Hematopoietic multipotent progenitor cell treated with erythropoietin and hydrocortisone succinate and interleukin-3 and kit ligand, for 17 days (in vitro differentiated cells): ENCODE measurements at regions not wholly inside any gene's neighbourhood (a gene's known extent, or its start where the extent isn't known, plus 50 kb on each side); places are given as distances from the start of the nearest gene placed in this dataset.

Experiments used
- DNase-seq: peaks from one replicate; pipeline ENCODE4 v3.0.0-alpha.2; 2015; ENCODE audit warnings: low spot score

DNA sequence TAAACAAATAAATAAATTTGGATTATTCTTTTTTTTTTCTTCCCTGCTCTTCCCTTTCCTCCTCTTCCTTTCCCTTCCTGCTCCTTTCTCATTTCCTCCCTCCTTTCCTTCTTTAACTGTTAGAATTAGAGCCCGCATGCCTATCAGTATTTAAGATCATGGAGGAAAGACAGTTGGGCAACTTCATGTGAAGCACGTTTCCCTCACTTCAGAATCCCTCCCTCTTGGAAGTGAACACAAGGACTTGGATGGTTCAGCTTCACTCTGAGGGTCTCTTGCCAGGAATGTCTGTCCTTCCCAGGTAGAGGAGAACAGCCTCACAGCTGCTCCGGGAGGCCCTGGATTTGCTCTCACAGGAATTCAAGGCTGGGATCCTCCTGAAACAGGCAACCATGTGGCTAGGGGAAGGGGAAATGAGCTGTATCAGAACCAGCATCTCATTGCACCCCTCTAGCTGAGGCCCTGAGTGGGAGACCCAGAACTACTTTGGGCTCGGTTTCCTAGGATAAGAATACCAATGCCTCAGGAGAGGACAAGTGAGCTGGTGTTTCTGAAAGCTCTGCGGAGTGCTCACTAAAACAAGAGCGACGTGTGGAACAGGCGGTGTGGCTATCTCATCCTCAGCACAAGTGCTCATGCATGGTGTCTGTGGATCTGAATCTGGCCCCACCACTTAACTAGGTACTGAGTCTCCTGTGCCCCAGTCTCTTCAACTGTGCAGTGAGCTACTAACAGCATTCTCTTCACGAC, 230.5 kb downstream of the MYCN start:
- DNase-seq, result no peak

DNA sequence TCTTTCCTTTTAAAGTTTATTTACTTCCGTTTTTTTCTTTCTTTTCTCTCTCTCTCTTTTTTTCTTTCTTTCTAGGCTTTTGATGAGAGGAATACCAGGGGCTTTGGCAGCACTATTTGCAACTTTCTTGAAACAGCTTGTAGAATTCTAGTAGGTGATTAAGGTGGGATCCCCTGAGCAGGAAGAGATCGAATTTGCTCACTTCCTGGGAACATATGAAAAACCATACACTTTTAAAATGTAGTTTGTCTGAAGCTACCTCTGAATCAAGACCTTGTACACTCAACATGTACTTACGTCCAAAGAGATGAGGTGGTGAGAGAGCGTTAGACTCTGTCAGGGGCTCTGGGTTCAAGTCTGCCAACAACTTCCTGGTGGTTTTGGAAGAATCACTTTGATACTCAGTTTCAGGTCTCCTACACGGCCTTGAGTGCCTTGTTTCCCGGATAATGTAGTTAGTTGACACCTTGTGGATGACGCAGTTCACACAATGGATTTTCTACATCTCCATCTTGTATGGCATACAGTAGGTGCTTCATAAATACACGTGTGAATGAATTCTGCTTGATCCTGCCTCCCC, 229.1 kb downstream of the MYCN start:
- no peak for DNase-seq

DNA sequence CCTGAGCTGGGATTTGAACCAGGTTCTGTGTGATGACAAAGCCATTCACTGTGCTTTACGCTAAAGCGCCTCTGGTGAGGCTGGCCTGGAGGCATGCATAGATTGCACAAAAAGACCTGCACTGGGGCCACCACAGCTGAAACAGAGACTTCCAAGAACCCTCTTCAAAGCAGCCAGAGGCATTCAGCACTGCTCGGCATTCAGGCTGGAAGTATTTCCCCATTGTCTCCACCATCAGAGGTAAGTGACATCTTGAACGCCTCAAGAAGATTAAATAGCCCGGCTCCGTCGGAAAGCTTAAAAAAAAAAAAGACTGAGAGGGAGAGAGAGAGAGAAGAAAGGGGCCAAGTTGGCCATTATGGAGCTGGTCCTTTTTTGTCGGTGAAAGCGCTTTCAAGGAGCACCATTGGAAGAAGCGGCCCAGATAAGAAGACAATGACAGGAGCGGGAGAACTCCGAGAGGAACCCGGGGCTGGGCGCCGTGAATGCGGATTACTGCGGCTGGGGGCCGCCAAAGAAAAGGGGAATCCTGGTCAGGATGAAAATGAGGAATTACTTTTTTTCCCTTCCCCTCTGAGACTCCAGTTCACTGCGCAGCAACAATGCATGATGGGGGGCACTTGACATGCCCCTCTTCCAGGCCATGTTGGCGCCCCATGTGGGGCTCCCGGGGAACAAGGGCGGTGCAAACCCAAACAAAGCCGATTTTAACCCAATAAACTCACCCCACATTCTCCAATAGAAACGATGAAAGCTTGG, 228.3 kb downstream of the MYCN start:
- no peak for DNase-seq

DNA sequence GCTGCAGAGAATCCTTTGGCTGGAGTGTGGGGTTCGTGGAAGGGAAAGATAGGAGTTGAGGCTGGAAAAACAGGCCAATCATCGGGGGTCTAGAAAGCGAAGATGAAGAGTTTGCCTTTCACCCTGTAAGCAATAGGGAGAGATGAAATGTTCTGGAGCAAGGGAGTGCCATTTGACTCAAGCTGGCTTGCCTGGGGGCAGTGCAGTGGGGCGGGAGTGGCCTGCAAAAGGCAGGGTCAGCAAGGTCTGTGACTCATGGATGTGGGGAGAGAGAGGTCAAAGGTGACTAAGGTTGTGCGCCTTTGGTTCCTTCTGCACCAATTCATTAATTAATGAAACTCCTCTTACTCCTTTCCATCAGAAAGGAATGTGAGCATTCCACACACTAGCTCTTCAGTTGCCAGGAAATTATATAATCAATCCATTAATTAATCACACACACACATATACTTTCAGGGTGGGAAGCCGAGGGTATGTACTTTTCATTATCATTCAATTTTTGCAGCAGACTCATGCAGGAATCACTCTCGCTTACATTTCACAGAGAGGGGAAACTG, 227.6 kb downstream of the MYCN start:
- no peak for DNase-seq

- no peak for DNase-seq
Observed at GRCh38 chr2:16167451-16167861, 227.1 kb downstream of the MYCN start.

- no peak for DNase-seq
Observed at GRCh38 chr2:16166327-16166981, 226.1 kb downstream of the MYCN start.

- no peak for DNase-seq
Observed at GRCh38 chr2:16165518-16166326, 225.4 kb downstream of the MYCN start.

DNA sequence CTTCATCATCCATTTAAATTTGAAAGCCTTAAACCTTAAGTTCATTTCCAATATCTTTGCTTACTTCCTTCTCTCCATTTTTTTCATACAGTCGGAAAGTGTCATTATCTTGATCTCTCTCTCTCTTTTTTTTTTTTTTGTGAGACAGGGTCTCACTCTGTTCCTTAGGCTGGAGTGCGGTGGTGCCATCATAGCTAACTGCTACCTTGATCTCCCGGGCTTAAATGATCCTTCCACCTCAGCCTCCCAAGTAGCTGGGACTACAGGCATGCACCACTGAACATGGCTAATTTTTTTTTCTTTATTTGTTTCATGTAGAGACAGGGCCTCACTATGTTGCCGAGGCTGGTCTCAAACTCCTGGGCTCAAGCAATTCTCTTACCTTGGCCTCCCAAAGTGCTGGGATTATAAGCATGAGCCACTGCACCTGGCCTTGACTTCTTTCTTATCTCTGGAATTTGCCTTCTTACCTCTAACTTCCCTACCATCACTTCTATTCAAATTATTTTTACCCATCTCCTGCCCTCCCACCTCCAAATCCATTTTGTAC, 222.2 kb downstream of the MYCN start:
- DNase-seq, result no peak

DNA sequence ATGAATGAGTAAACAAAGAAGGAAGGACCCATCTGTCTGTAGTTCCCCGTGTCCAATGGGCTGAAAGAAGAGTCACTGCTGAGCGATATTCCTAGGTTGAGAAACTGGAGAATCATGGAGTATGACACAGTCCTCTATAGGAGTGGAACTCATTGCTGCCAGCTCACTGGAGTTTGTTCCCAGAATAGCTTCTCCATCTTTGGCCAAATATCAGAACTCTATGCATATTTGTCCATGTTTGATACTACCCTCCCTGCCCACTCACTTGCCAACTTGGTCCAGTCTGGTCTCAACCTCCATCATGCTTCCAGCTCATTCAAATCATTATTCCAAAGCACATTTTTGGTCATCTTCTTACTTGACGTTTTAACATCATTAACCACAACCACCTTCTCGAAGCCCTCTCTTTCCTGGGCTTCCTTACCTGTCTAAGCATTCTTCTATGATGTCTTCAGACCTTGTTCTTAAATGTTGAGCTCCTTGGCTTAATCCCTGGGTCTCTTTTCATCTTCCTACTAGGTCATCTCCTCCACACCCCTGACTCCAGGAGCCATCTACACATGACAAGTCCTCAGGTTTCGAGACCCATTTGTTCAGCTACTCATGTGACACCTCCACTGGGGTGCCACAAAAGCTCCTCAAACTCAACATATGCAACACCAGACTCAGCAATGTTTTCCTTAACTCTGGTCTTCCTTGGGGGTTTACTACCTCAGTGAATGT, 221.6 kb downstream of the MYCN start:
- no peak for DNase-seq

DNA sequence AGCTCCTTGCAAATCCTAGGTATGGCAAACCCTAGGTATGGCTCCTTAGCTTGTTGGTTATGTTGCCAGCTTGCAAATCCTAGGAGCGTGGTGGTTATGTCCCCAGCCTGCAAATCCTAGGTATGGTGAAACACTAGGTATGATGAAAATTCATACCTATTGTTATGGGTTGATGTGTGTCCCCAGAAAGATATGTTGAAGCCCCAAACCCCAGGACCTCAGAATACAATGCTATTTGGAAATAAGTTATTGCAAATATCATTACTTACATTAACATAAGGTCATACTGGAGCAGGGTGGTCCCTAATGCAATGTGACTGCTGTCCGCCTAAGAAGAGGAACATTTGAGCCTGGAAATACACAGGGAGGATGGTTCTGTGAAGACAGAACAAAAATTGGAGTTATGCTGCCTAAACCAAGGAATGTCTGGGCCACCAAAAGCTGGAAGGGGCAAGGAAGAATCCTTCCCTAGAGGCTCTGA, 220.8 kb downstream of the MYCN start:
- no peak for DNase-seq

GRCh38 chr2:16160281-16161084, 220.1 kb downstream of the MYCN start:
- no peak for DNase-seq

- DNase-seq, result no peak
Observed at GRCh38 chr2:16156411-16156810, 216.1 kb downstream of the MYCN start.

DNA sequence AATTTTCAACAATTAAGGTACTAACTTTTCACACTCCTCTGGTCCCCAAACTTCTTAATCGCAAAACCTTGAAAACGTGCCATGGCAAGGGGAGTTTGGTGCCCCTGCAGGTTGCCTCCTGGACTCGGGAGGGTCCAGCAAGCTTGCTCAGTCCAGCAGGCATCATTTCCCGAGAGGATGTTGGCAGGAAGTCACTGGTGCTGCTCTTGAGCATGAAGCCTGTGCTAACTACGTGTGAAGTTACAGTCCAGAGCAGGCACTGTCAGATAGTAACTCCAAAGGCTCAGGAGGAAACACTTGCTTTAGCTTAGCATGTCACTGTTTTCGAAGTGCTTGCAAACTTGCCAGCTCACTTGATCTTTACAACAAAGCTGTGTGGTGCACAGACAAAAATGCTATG, 215.4 kb downstream of the MYCN start:
- no peak for DNase-seq

GRCh38 chr2:16155366-16155765, 215.0 kb downstream of the MYCN start:
- DNase-seq, result no peak

- DNase-seq, result no peak
Observed at GRCh38 chr2:16154501-16155280, 214.3 kb downstream of the MYCN start.

DNA sequence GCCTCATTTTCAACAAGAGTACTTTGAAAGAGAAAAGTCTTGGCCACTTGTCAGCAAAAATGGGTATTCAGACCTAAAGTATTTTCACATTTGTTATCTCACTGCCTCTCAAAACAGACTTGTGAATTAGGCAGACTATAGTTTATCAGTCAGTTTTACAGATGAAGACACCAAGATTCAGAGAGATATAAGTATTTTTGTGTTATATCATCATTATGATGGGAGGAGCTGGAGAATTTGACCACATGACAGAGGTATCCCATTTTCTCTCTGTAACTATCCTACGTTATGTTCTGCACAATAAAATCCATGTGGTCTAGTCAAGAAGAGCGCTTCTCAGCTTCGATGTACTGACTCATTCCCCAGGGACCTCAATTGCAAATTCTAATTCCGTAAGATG, 213.7 kb downstream of the MYCN start:
- DNase-seq, result no peak

DNA sequence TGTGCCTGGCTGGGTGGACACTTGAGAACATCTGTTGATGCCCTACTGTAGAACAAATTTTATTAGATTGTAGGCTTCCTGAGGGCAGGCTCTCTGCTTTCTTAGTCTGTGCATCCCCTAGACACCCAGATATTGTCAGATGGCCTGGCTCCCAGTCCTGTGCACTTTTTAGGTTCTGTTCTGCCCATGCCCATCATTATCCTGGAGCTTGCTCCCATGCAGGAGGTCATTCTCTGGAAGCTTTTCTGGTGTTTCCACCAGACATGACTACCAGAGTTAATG, 213.3 kb downstream of the MYCN start:
- no peak for DNase-seq

DNA sequence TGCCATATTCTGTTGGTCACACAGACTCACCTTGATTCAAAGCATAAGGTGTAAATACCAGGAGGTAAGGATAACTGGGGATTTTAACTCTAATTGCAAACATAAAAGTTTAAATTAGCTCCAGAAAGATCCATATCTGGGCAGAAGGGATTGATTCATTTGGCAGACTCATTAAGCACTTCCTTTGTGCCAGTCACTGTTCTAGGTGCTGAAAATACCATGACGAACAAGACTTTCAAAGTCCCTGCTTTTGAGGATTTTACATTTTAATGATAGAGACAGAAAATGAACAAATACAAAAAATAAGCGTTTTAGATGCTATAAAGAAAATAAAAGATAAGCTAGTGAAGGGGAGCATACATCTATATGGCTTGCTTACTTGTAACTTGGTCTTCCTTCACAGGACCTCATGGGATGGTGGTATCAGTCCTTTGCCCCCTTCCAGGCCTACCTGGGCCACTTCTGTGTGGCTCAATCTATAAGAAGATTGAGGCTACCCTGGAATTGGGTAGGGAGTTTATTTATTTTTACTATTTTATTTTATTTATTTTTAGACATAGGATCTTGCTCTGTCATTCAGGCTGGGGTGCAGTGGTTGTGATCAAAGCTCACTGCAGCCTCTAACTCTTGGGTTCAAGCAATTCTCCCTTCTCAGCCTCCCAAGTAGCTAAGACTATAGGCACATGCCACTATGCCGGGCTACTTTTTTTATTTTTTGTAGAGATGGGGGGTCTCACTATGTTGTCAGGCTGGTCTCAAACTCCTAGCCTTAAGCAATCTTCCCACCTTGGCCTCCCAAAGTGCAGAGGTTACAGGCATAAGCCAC, 212.8 kb downstream of the MYCN start:
- DNase-seq, result no peak
